Upper lobe of left lung (tissue), 4 donors: ENCODE measurements at regions not wholly inside any gene's neighbourhood (a gene's known extent, or its start where the extent isn't known, plus 50 kb on each side); places are given as distances from the start of the nearest gene placed in this dataset.

Source experiments
- POLR2A ChIP-seq, 4 donors: fragments of 450-650 bp; IDR thresholded peaks; one replicate each; pipeline ENCODE4 v1.5.1; 2016 to 2017; ENCODE audit warnings: antibody characterized with exemption in 4 of 4, mild to moderate bottlenecking in 2 of 4
- POLR2AphosphoS5 ChIP-seq, 2 donors: sonication (generic); formaldehyde crosslinking; IDR thresholded peaks; one replicate each; pipeline ENCODE4 v1.5.1; 2017; ENCODE audit warnings: antibody characterized with exemption in 2 of 2
- TF ChIP-seq, protein P1 (sequence below), 6 experiments: fragments of 450-650 bp in 4 of 6; fragments of 200-600 bp in 2 of 6; sonication (generic) in 2 of 6; IDR thresholded peaks; one replicate each; pipeline ENCODE4 v1.5.1; 2016 to 2019; ENCODE audit warnings: antibody characterized with exemption in 6 of 6

DNA sequence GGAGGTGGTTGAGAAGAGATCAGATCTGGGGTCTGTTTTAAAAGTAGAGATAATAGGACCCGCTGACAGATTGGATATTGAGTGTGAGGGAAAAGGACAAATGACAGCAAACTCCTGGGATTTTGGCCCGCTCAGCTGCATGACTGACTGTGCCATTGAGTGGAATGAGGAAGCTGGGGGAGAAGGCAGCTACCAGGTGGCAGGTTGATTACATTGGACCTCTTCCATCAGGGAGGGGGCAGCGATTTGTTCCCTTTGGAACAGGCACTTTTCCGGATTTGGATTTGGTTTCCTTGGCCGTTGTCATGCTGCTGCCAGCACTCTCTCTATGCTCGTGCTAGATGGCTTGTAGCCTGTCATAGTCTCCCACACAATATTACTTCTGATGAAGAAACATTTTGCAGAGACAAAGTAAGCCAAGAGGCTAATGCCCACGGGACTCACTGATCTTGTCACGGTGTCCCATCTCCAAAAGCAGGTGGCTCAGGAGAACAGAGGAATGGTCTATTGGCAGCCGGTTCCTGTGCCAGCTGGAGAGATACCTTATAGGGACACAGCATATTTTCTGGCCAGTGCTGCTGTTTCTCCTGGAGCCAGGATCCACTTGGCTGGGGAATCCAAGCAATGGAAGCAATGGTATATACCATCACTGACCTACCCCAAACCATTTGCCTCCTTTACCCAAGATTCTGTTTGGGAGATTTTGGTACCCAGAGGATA is 69.1 kb upstream of the WAC start:
- TF ChIP-seq POLR2AphosphoS5 (IDR thresholded peaks at IDR 0.05) (no peak), POLR2A (IDR thresholded peaks at IDR 0.05) (no peak)
- TF ChIP-seq, protein P1, sequence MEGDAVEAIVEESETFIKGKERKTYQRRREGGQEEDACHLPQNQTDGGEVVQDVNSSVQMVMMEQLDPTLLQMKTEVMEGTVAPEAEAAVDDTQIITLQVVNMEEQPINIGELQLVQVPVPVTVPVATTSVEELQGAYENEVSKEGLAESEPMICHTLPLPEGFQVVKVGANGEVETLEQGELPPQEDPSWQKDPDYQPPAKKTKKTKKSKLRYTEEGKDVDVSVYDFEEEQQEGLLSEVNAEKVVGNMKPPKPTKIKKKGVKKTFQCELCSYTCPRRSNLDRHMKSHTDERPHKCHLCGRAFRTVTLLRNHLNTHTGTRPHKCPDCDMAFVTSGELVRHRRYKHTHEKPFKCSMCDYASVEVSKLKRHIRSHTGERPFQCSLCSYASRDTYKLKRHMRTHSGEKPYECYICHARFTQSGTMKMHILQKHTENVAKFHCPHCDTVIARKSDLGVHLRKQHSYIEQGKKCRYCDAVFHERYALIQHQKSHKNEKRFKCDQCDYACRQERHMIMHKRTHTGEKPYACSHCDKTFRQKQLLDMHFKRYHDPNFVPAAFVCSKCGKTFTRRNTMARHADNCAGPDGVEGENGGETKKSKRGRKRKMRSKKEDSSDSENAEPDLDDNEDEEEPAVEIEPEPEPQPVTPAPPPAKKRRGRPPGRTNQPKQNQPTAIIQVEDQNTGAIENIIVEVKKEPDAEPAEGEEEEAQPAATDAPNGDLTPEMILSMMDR (IDR thresholded peaks at IDR 0.05), result no peak
